Left lung (tissue), 4 donors: ENCODE measurements at regions not wholly inside any gene's neighbourhood (a gene's known extent, or its start where the extent isn't known, plus 50 kb on each side); places are given as distances from the start of the nearest gene placed in this dataset.
A peak's percentile ranks its signal among the peaks of the same experiment; 100 is the strongest.

Experiments
- ATAC-seq: fragments of 200-7000 bp; cut with Tn5 transposase; one replicate; pipeline ENCODE4 v1.9.1; 2020; ENCODE audit warnings: moderate library complexity
- DNase-seq, 4 donors: peaks; one replicate each; pipeline ENCODE4 v3.0.0-alpha.2; 2013 to 2020
- H3K27ac ChIP-seq, 2 donors: fragments of 200-600 bp; sonication (generic) in 1 of 2; one replicate each; pipeline versions ENCODE4 v1.5.0 to v1.8.0; 2020 to 2021
- H3K27me3 ChIP-seq, 2 donors: fragments of 200-600 bp; sonication (generic) in 1 of 2; one replicate each; pipeline versions ENCODE4 v1.5.0 to v1.8.0; 2020 to 2021
- H3K36me3 ChIP-seq, 2 donors: fragments of 200-600 bp; sonication (generic) in 1 of 2; one replicate each; pipeline versions ENCODE4 v1.5.0 to v1.8.0; 2020 to 2021
- H3K4me1 ChIP-seq, 2 donors: fragments of 200-600 bp; one replicate each; pipeline ENCODE4 v1.8.0; 2021
- H3K4me3 ChIP-seq, 2 donors: fragments of 200-600 bp; sonication (generic) in 1 of 2; one replicate each; pipeline versions ENCODE4 v1.5.0 to v1.8.0; 2020 to 2021; ENCODE audit warnings: mild to moderate bottlenecking in 1 of 2
- H3K9me3 ChIP-seq, 2 donors: fragments of 200-600 bp; sonication (generic) in 1 of 2; one replicate each; pipeline versions ENCODE4 v1.5.0 to v1.8.0; 2020 to 2021
- intact Hi-C, 2 donors: fragments of 100-400 bp; cut with DNase I; formaldehyde crosslinking; loops; one replicate each; pipeline versions ENCODE4 v1.11.2 to v1.14.2; 2022
- TF ChIP-seq, protein P1 (sequence below), 2 donors: fragments of 200-600 bp; sonication (generic) in 1 of 2; IDR thresholded peaks; one replicate each; pipeline versions ENCODE4 v1.5.0 to v1.8.0; 2021; ENCODE audit warnings: antibody characterized with exemption in 2 of 2
- donor health status: DM: no; HTN: yes; CAD: no.
- donor health status: DM: no; HTN: no; CAD: no.

DNA sequence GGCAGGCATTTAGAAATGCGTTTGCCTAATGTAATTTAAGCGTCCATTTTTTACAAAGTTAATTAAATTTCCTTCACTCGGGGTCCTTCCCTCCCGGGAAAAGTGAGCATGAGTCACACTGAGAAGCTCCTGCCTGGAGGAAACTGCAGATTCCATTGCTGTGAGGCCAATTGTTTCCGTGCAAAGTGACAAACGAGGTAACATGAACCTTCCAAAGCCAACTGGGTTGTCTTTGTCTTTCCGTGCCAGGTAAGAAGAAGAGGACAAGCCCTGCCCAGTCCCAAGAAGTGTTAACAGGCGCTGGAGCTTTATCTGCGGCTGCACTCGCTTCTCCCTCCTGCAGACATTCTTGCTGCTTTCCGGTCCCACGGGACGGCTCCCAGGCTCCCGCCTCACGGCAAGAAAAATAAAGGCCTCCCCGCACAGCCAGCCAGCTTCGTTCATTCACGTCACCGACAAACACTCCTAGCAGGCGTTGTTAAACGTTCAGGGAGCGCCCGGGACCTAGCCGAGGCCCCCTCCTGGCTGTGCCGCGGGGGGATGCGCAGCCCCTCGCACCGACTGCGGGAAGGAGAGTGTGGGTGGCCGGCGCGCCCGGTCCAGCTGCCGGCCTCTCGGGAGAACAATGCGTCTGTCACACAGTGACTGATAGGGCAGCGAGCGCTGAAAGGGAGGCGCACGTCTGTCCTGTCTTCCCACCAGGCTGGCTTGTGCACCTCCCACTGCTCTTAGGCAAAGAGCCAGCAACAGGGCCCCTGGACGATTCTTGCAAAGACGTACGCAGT lies 61.5 kb upstream of the HDDC2 start:
- DNase-seq (peak in 3 of 4 donors; percentile 22 to 73 (median 56)), ATAC-seq (peak; percentile 78)
- peak overlapping the region; percentile 21 to 27 for H3K4me3 ChIP-seq
- no peaks in the 10 kb centered on the region for H3K36me3 ChIP-seq
- H3K9me3 ChIP-seq: no peaks in the 10 kb centered on the region
- intact Hi-C loops: no loop called here
- no peak overlapping the region for H3K27ac ChIP-seq
- TF ChIP-seq, protein P1, sequence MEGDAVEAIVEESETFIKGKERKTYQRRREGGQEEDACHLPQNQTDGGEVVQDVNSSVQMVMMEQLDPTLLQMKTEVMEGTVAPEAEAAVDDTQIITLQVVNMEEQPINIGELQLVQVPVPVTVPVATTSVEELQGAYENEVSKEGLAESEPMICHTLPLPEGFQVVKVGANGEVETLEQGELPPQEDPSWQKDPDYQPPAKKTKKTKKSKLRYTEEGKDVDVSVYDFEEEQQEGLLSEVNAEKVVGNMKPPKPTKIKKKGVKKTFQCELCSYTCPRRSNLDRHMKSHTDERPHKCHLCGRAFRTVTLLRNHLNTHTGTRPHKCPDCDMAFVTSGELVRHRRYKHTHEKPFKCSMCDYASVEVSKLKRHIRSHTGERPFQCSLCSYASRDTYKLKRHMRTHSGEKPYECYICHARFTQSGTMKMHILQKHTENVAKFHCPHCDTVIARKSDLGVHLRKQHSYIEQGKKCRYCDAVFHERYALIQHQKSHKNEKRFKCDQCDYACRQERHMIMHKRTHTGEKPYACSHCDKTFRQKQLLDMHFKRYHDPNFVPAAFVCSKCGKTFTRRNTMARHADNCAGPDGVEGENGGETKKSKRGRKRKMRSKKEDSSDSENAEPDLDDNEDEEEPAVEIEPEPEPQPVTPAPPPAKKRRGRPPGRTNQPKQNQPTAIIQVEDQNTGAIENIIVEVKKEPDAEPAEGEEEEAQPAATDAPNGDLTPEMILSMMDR (IDR thresholded peaks at IDR 0.05): no peak
- H3K4me1 ChIP-seq: peaks cover 0 to 12% of the 10 kb centered on the region in 2 donors
- peaks cover 13 to 60% of the 10 kb centered on the region in 2 donors for H3K27me3 ChIP-seq

DNA sequence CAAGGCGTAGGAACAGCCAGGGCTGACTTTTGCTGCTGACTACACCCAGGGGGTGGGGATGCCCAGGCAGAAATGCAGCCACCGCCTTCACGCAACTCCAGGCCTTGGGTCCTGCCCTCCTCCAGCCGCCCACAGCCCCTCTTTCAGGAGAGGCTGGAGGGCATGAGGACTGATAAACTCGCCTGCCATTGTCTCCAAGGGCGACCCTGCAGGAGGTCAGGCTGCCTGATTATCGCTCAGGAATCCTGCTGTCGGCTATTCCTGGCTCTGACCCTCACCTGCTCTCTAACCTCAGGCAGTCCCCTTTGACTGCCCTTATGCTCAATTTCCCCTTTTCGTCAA lies 62.0 kb upstream of the HDDC2 start:
- no peaks in the 10 kb centered on the region for H3K9me3 ChIP-seq
- H3K36me3 ChIP-seq: no peaks in the 10 kb centered on the region
- TF ChIP-seq, protein P1 (IDR thresholded peaks at IDR 0.05): no peak
- intact Hi-C loops: no loop called here
- ATAC-seq (no peak), DNase-seq (no peak)
- no peak overlapping the region for H3K27ac ChIP-seq
- H3K4me3 ChIP-seq: peak overlapping the region in 1 of 2 donors; percentile 27
- H3K4me1 ChIP-seq: peaks cover 0 to 12% of the 10 kb centered on the region in 2 donors
- H3K27me3 ChIP-seq: peaks cover 13 to 60% of the 10 kb centered on the region in 2 donors

DNA sequence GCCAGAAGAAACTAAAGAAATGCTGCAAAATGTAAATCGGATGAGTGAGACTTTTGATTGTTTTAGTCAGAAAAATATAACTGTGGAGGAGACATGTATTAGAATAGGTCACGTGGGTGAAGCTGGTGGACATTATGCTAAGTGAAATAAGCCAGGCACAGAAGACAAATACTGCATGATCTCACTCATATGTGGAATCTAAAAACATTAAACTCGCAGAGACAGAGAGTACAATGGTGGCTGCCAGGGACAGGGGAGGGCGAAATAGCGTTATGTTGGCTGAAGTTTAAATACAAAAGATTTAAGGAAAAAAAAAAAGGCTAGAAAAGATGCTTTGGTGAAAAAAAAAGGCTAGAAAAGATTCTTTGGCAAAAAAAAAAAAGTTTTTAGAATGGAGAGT lies 63.5 kb upstream of the HDDC2 start:
- intact Hi-C loops: no loop called here
- H3K27me3 ChIP-seq: peaks cover 13 to 59% of the 10 kb centered on the region in 2 donors
- H3K4me1 ChIP-seq: peaks cover 0 to 12% of the 10 kb centered on the region in 2 donors
- DNase-seq (no peak), ATAC-seq (no peak)
- no peak overlapping the region for H3K27ac ChIP-seq
- TF ChIP-seq, protein P1 (IDR thresholded peaks at IDR 0.05): no peak
- H3K36me3 ChIP-seq: no peaks in the 10 kb centered on the region
- no peaks in the 10 kb centered on the region for H3K9me3 ChIP-seq
- H3K4me3 ChIP-seq: no peak overlapping the region

DNA sequence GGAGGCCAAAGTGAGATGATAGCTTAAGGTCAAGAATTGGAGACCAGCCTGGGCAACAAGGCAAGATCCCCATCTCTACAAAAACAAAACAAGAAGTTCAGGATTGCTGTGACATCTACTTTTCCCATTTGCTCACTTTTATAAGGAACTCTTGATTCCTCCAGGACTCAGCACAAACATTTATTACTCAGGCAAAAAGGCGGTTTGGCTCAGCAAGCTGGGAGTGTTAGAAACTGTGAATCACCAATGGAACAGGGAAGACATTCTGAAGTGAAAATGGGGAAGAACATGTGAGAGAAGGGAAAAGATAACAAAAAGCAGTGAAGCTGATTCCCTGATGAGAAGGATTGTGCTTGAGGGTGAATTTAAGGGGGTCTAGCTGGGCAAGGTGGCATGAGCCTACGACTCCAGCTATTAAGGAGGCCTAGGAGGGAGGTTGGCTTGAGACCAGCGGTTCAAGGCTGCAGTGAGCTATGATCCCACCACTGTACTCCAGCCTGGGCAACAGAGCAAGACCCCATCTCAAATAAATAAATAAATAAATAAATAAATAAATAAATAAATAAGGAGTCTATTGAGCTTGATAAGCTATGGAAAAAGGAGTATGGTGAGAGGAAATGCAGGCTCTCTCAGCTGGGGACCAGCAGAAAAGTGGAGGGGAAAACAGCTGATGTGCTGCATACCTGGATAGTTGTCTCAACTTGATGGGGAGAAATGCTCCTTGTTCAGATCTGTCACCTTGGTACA lies 65.4 kb upstream of the HDDC2 start:
- H3K4me3 ChIP-seq: no peak overlapping the region
- peaks cover 9 to 49% of the 10 kb centered on the region in 2 donors for H3K27me3 ChIP-seq
- no peak for DNase-seq
- H3K36me3 ChIP-seq: no peaks in the 10 kb centered on the region
- TF ChIP-seq, protein P1 (IDR thresholded peaks at IDR 0.05): no peak
- H3K27ac ChIP-seq: no peak overlapping the region
- intact Hi-C loops: no loop called here
- no peaks in the 10 kb centered on the region for H3K9me3 ChIP-seq
- no peak for ATAC-seq
- peaks cover 0 to 12% of the 10 kb centered on the region in 2 donors for H3K4me1 ChIP-seq

DNA sequence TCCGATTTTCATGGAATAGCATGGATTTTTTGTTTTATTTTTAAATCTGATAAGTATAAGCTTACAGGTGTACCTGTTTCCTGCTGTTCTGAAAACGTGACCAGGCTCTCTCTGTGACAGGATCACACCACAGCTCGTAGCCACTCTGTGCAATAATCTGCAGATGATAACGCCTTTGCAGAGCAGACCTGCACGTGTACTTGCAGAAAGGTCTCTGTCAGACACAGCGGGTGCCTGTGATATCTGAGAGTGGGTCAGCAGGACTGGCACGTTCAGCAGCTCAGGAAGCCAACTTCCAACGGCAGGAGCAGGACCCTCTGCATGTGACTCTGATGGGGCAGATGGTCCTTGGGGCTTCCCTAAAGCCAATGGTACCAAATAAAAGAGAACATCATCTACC lies 68.6 kb upstream of the HDDC2 start:
- Histone ChIP-seq H3K9me3 (no peaks in the 10 kb centered on the region), H3K27me3 (peaks cover 0 to 29% of the 10 kb centered on the region in 2 donors), H3K4me1 (no peaks in the 10 kb centered on the region), H3K36me3 (no peaks in the 10 kb centered on the region), H3K4me3 (no peak overlapping the region), H3K27ac (no peak overlapping the region)
- TF ChIP-seq, protein P1 (IDR thresholded peaks at IDR 0.05): no peak
- no peak for DNase-seq
- ATAC-seq: no peak
- intact Hi-C loops: no loop called here
